ENCODE measurements at regions not wholly inside any gene's neighbourhood (a gene's known extent, or its start where the extent isn't known, plus 50 kb on each side); places are given as distances from the start of the nearest gene placed in this dataset.

DNA sequence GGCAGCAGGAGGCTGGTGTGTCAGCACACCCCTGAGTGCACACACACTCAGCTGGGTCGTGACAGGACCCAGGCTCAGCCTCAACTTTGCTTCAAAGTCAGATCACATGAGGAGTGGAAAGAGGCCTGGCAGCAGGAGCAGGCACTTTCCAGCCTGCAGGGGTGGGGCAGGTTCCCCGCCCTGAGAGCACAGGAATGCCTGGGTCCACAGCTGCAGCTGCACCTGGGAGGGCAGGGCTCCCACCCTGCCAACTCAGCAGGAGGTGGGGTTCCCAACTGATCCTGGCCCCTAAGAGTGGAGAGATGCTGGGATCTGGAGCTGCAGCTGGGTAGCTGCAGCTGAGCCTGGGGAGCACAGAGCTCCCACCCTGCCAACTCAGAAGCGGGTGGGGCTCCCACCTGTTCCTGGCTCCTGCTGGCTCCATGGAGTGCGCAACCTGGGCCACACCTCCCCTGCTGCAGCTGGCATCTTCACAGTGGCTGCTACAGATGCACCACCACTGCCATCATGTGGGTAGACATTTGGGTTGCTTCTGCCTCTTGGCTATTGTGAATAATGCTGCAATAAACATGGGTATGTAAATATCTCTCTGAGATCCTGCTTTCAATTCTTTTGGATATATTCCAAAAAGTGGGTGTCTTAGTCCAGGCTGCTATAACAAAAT lies 415.4 kb downstream of the TTLL7 start:
- no peak overlapping the region for H3K4me3 ChIP-seq (ENCODE audit: low read length)
- H3K9me2 ChIP-seq (replicated peaks; ENCODE audit: control insufficient read depth, low read length), result no peaks in the 10 kb centered on the region
- H3K27ac ChIP-seq (ENCODE audit: low read depth, low read length), result no peak overlapping the region
- H3K79me2 ChIP-seq (ENCODE audit: control insufficient read depth, low read length), result no peaks in the 10 kb centered on the region
- no peaks in the 10 kb centered on the region for H3K27me3 ChIP-seq (ENCODE audit: control insufficient read depth, low read length)
- H3K36me3 ChIP-seq (ENCODE audit: control insufficient read depth, low read length), result no peaks in the 10 kb centered on the region
- no peaks in the 10 kb centered on the region for H3F3A ChIP-seq (ENCODE audit: control insufficient read depth, insufficient read depth)
- peaks cover 12% of the 10 kb centered on the region; the same call in 1 of the 2 replicates for H3K9me3 ChIP-seq (ENCODE audit: control insufficient read depth, insufficient read depth, low read length)
- H4K20me1 ChIP-seq (ENCODE audit: control insufficient read depth, insufficient read depth, low read depth, low read length), result no peaks in the 10 kb centered on the region
- no peak for TF ChIP-seq EZH2phosphoT487 (IDR thresholded peaks at IDR 0.05; ENCODE audit: borderline replicate concordance, low read length)
- no peak for TF ChIP-seq CTCF (IDR thresholded peaks at IDR 0.05; ENCODE audit: low read depth, low read length, poor library complexity, severe bottlenecking)
- no peak overlapping the region for H3K4me2 ChIP-seq (ENCODE audit: low read length)
- H3K4me1 ChIP-seq (ENCODE audit: control insufficient read depth, low read length), result no peaks in the 10 kb centered on the region

DNA sequence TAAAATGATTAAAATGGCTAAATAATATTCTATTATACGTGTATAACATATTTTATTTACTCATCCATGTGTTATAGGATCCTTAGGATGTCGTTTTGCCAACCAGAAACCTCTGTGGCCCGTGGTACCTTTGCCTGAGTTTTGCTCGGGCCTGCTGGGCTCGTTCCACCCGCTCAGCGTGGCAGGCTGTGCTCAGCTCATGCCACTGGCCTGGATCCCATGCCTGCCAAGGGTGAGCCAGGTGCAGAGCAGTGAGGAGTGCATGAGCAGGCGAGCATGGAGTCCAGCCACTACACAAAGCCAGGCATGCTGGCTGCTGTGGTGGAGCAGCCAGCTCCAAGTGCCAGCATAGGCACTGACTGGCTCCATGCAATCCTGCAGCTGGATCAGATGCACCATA lies 417.2 kb downstream of the TTLL7 start:
- H3K9me3 ChIP-seq (ENCODE audit: control insufficient read depth, insufficient read depth, low read length), result peaks cover 12% of the 10 kb centered on the region; the same call in 1 of the 2 replicates
- no peaks in the 10 kb centered on the region for H3F3A ChIP-seq (ENCODE audit: control insufficient read depth, insufficient read depth)
- no peaks in the 10 kb centered on the region for H3K36me3 ChIP-seq (ENCODE audit: control insufficient read depth, low read length)
- no peaks in the 10 kb centered on the region for H3K79me2 ChIP-seq (ENCODE audit: control insufficient read depth, low read length)
- H3K27me3 ChIP-seq (ENCODE audit: control insufficient read depth, low read length), result no peaks in the 10 kb centered on the region
- H4K20me1 ChIP-seq (ENCODE audit: control insufficient read depth, insufficient read depth, low read depth, low read length), result no peaks in the 10 kb centered on the region
- no peaks in the 10 kb centered on the region for H3K9me2 ChIP-seq (replicated peaks; ENCODE audit: control insufficient read depth, low read length)
- H3K4me3 ChIP-seq (ENCODE audit: low read length), result no peak overlapping the region
- no peak overlapping the region for H3K4me2 ChIP-seq (ENCODE audit: low read length)
- no peak overlapping the region for H3K27ac ChIP-seq (ENCODE audit: low read depth, low read length)
- no peak for TF ChIP-seq EZH2phosphoT487 (IDR thresholded peaks at IDR 0.05; ENCODE audit: borderline replicate concordance, low read length)
- TF ChIP-seq CTCF (IDR thresholded peaks at IDR 0.05; ENCODE audit: low read depth, low read length, poor library complexity, severe bottlenecking), result no peak
- no peaks in the 10 kb centered on the region for H3K4me1 ChIP-seq (ENCODE audit: control insufficient read depth, low read length)

DNA sequence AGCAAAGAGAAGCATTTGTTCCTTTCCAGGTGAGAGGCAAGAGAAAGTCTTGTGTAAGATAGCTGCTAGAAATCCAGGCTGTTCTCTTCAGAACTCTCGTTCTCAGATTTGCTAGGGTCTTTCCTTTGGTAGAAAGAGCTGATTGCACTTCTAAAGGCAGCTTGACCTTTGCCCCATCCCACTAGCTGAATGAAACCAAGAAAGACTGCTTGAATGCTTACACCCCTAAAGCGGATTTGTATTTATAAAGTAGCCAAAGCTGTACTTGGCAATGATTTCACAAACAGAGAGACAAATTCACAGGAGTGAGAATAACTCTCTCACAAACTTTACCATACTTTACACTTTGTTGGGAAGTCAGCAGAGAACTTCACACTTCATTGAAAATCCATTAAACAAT lies 424.1 kb downstream of the TTLL7 start:
- H3K4me1 ChIP-seq (ENCODE audit: control insufficient read depth, low read length), result no peaks in the 10 kb centered on the region
- H3K27ac ChIP-seq (ENCODE audit: low read depth, low read length), result no peak overlapping the region
- H3K9me3 ChIP-seq (ENCODE audit: control insufficient read depth, insufficient read depth, low read length), result no peaks in the 10 kb centered on the region
- no peaks in the 10 kb centered on the region for H3K9me2 ChIP-seq (replicated peaks; ENCODE audit: control insufficient read depth, low read length)
- H3K36me3 ChIP-seq (ENCODE audit: control insufficient read depth, low read length), result no peaks in the 10 kb centered on the region
- no peak overlapping the region for H3K4me3 ChIP-seq (ENCODE audit: low read length)
- H3K79me2 ChIP-seq (ENCODE audit: control insufficient read depth, low read length), result no peaks in the 10 kb centered on the region
- H3K4me2 ChIP-seq (ENCODE audit: low read length), result no peak overlapping the region
- no peaks in the 10 kb centered on the region for H4K20me1 ChIP-seq (ENCODE audit: control insufficient read depth, insufficient read depth, low read depth, low read length)
- TF ChIP-seq EZH2phosphoT487 (IDR thresholded peaks at IDR 0.05; ENCODE audit: borderline replicate concordance, low read length) (no peak), CTCF (IDR thresholded peaks at IDR 0.05; ENCODE audit: low read depth, low read length, poor library complexity, severe bottlenecking) (no peak)
- H3F3A ChIP-seq (ENCODE audit: control insufficient read depth, insufficient read depth), result no peaks in the 10 kb centered on the region
- H3K27me3 ChIP-seq (ENCODE audit: control insufficient read depth, low read length), result no peaks in the 10 kb centered on the region
